ENCODE measurements at regions not wholly inside any gene's neighbourhood (a gene's known extent, or its start where the extent isn't known, plus 50 kb on each side); places are given as distances from the start of the nearest gene placed in this dataset.

DNA sequence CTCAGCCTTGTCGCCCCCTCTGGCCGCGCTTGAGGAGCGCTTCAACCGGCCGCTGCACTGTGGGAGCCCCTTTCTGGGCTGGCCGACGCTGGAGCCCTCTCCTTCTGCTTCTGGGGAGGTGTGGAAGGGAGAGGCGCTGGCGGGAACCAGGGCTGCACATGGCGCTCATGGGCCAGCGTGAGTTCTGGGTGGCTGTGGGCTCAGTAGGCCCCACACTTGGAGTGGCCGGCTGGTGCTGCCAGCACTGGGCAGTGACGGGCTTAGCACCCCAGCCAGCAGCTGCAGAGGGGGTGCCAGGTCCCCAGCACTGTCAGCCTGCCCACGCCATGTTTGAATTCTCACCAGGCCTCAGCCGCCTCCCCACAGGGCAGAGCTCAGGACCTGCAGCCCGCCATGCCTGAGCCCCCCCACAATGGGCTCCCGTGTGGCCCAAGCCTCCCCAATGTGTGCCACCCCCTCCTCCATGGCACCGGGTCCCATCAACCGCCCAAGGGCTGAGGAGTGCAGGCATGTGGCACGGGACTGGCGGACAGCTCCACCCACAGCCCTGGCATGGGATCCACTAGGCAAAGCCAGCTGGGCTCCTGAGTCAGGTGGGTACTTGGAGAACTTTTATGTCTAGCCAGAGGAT, 615.2 kb downstream of the TRIML1 start:
- H3K27me3 ChIP-seq, result no peaks in the 10 kb centered on the region
- peaks cover 0 to 7% (median 0%) of the 10 kb centered on the region in 4 donors for H3K9me3 ChIP-seq
- no peak for DNase-seq (ENCODE audit: low spot score in 2 of 2)
- H3K4me3 ChIP-seq, result no peak overlapping the region
- 97 to 98% methylated on average over 11 to 20 of the region's 22 CpGs for whole genome bisulfite sequencing, 2 donors
- H3K36me3 ChIP-seq, result no peaks in the 10 kb centered on the region
- H3K4me1 ChIP-seq, result no peaks in the 10 kb centered on the region
- no peak overlapping the region for H3K27ac ChIP-seq
- TF ChIP-seq POLR2A (IDR thresholded peaks at IDR 0.05), result no peak
- TF ChIP-seq, protein P1, sequence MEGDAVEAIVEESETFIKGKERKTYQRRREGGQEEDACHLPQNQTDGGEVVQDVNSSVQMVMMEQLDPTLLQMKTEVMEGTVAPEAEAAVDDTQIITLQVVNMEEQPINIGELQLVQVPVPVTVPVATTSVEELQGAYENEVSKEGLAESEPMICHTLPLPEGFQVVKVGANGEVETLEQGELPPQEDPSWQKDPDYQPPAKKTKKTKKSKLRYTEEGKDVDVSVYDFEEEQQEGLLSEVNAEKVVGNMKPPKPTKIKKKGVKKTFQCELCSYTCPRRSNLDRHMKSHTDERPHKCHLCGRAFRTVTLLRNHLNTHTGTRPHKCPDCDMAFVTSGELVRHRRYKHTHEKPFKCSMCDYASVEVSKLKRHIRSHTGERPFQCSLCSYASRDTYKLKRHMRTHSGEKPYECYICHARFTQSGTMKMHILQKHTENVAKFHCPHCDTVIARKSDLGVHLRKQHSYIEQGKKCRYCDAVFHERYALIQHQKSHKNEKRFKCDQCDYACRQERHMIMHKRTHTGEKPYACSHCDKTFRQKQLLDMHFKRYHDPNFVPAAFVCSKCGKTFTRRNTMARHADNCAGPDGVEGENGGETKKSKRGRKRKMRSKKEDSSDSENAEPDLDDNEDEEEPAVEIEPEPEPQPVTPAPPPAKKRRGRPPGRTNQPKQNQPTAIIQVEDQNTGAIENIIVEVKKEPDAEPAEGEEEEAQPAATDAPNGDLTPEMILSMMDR (IDR thresholded peaks at IDR 0.05), result no peak
- no peak for TF ChIP-seq EP300 (IDR thresholded peaks at IDR 0.05)

DNA sequence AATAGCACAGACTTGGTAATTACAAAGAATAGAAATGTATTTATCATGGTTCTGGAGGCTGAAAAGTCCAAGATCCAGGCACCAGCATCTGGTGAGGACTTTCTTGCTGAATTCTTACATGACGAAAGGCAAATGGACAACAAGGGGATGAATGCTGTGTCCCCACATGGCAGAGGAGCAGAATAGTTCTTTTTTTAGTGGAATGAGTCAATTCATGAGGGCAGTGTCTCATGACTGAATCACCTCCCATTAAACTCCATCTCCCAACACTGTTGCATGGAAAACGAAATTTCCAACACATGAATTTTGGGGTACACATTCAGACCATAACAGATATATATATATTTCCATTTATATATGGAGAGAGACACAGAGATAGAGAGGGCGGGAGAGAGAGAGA, 628.3 kb downstream of the TRIML1 start:
- H3K36me3 ChIP-seq, result no peaks in the 10 kb centered on the region
- 73 to 80% methylated on average over 3 of the region's 3 CpGs for WGBS, 2 donors
- H3K4me3 ChIP-seq, result no peak overlapping the region
- peaks cover 0 to 13% (median 0%) of the 10 kb centered on the region in 4 donors for H3K9me3 ChIP-seq
- no peak for TF ChIP-seq EP300 (IDR thresholded peaks at IDR 0.05)
- TF ChIP-seq, protein P1 (IDR thresholded peaks at IDR 0.05), result no peak
- TF ChIP-seq POLR2A (IDR thresholded peaks at IDR 0.05), result no peak
- no peak for DNase-seq (ENCODE audit: low spot score in 2 of 2)
- no peaks in the 10 kb centered on the region for H3K4me1 ChIP-seq
- H3K27ac ChIP-seq, result no peak overlapping the region
- H3K27me3 ChIP-seq, result no peaks in the 10 kb centered on the region

DNA sequence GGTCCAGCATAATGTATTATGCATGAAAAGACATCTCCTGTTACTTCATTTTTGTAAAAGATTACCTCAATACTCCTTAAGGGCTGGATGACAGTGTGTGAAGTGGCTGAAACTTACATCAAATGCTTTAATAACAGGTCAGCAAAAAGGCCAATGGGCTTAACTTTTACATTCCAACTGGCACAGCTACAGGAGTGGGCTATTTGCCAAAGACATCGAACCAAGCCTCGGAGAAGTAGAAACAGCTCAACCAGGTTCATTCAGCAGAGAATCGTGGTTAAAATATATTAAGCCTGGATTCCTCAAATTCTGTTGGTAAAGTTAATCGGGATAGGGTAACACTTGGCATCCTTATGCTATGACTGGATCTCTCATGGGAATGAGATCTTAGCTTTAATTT, 639.7 kb downstream of the TRIML1 start:
- Histone ChIP-seq H3K27me3 (no peaks in the 10 kb centered on the region), H3K36me3 (no peaks in the 10 kb centered on the region), H3K27ac (no peak overlapping the region), H3K9me3 (no peaks in the 10 kb centered on the region), H3K4me1 (no peaks in the 10 kb centered on the region), H3K4me3 (no peak overlapping the region)
- 31 to 37% methylated on average over 4 of the region's 4 CpGs for WGBS, 2 donors
- TF ChIP-seq EP300 (IDR thresholded peaks at IDR 0.05) (no peak), POLR2A (IDR thresholded peaks at IDR 0.05) (no peak)
- DNase-seq (ENCODE audit: low spot score in 2 of 2), result no peak

DNA sequence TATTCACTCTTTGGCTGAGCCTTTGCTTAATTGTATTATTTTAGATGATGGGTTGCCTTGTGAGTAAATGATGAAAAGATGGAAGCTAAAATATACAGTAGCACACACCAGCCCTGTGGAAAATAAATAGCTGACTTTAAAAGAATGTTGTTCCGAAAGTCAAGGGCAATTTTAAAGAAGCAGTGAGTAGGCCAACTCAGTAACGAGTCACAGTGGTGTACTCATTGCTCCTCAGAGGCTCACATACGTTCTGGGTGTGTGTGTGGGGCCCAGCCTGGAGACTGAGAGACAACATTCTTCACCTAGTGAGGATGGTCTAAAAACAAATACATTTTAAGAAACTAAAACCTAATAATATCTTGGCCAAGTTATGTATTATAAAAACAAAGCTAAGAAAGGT, 640.3 kb downstream of the TRIML1 start:
- WGBS, 2 donors, result 66 to 68% methylated on average over 3 of the region's 3 CpGs
- Histone ChIP-seq H3K4me1 (no peaks in the 10 kb centered on the region), H3K27me3 (no peaks in the 10 kb centered on the region), H3K4me3 (no peak overlapping the region), H3K9me3 (no peaks in the 10 kb centered on the region), H3K27ac (no peak overlapping the region), H3K36me3 (no peaks in the 10 kb centered on the region)
- TF ChIP-seq EP300 (IDR thresholded peaks at IDR 0.05) (no peak), POLR2A (IDR thresholded peaks at IDR 0.05) (no peak)
- TF ChIP-seq, protein P1 (IDR thresholded peaks at IDR 0.05), result no peak
- DNase-seq (ENCODE audit: low spot score in 2 of 2), result no peak

DNA sequence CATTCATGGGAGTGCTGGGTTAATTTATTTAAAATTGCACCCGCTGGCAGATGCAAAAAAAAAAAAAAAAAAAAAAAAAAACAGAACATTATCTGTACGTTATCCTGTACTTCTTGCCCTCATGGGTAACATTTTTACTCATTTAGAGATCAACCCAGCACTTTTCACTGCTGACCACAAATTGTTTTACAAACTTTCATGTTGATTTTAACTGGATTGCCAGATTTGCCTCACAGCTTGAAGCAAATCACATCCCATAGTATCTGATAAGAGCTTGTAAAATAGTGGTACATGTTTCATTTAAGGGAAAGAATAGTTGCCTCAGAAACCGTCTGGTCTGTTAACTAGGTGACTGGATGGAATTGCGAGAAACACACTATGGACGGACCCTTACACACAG, 640.8 kb downstream of the TRIML1 start:
- no peaks in the 10 kb centered on the region for H3K36me3 ChIP-seq
- H3K9me3 ChIP-seq, result no peaks in the 10 kb centered on the region
- no peaks in the 10 kb centered on the region for H3K27me3 ChIP-seq
- no peak overlapping the region for H3K4me3 ChIP-seq
- WGBS, 2 donors, result 80 to 83% methylated on average over 5 of the region's 5 CpGs
- H3K27ac ChIP-seq, result no peak overlapping the region
- H3K4me1 ChIP-seq, result no peaks in the 10 kb centered on the region
- TF ChIP-seq, protein P1 (IDR thresholded peaks at IDR 0.05), result no peak
- no peak for TF ChIP-seq EP300 (IDR thresholded peaks at IDR 0.05)
- no peak for DNase-seq (ENCODE audit: low spot score in 2 of 2)

DNA sequence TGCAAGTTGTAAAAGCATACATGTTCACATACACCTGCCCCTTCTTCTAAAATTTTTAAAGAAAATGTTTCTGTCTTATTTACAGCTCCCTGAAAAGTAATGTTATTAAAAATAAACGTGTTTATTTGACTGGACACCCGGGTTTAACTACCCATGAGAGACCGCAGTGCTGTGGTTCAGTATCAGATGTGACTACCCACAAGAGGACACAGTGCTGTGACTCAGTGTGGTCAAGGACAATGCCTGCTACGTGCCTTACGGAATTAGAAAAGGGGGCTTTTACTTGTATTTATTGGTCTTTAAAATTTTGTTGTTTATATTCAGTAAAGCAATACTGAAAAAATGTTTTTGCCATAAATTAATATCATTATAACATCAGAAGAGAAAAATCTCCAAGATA, 641.4 kb downstream of the TRIML1 start:
- DNase-seq (ENCODE audit: low spot score in 2 of 2), result no peak
- H3K27ac ChIP-seq, result no peak overlapping the region
- no peak for TF ChIP-seq POLR2A (IDR thresholded peaks at IDR 0.05)
- TF ChIP-seq, protein P1 (IDR thresholded peaks at IDR 0.05), result no peak
- no peak for TF ChIP-seq EP300 (IDR thresholded peaks at IDR 0.05)
- no peaks in the 10 kb centered on the region for H3K27me3 ChIP-seq
- no peaks in the 10 kb centered on the region for H3K36me3 ChIP-seq
- no peaks in the 10 kb centered on the region for H3K9me3 ChIP-seq
- 89 to 93% methylated on average over 5 of the region's 5 CpGs for WGBS, 2 donors
- H3K4me3 ChIP-seq, result no peak overlapping the region
- H3K4me1 ChIP-seq, result no peaks in the 10 kb centered on the region
